ENCODE measurements at regions not wholly inside any gene's neighbourhood (a gene's known extent, or its start where the extent isn't known, plus 50 kb on each side); places are given as distances from the start of the nearest gene placed in this dataset.
"Not testable (repeated sequence)": the region's sequence is repeated elsewhere in the genome, so short reads cannot be mapped to it uniquely, and the experiment has no call there.

DNA sequence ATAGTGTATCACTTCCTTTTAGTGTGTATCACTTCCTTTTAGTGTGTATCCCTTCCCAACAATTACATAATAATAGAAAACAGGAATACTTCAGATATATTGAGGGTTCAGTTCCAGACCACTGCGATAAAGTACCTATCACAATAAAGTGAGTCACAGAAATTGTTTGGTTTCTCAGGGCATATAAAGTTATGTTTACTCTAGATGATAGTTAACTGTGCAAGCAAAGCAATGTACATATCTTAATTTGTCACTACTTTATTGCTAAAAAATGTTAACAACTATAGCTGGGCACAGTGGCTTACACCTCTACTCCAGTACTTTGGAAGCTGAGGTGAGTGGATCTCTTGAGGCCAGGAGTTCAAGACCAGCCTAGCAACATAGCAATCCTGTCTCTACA is 938.4 kb downstream of the CCSER2 start:
- no peak for DNase-seq (ENCODE audit: low read depth in 4 of 4, low spot score in 2 of 4)

DNA sequence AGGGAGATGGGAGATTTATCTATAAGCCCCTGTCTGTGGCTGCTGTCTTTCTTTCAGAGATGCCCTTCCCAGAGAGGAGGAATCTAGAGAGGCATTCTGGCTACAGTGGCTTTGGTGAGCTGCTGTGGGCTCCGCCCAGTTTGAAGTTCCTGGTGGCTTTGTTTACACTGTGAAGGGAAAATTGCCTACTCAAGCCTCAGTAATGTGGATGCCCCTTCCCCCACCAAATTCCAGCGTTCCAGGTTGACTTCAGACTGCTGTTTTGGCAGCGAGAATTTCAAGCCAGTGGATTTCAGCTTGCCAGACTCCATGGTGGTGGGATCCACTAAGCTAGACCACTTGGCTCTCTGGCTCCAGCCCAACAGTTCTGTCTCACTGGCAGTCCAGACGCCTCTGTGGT is 951.6 kb downstream of the CCSER2 start:
- no peak for DNase-seq (ENCODE audit: low read depth in 4 of 4, low spot score in 2 of 4)

DNA sequence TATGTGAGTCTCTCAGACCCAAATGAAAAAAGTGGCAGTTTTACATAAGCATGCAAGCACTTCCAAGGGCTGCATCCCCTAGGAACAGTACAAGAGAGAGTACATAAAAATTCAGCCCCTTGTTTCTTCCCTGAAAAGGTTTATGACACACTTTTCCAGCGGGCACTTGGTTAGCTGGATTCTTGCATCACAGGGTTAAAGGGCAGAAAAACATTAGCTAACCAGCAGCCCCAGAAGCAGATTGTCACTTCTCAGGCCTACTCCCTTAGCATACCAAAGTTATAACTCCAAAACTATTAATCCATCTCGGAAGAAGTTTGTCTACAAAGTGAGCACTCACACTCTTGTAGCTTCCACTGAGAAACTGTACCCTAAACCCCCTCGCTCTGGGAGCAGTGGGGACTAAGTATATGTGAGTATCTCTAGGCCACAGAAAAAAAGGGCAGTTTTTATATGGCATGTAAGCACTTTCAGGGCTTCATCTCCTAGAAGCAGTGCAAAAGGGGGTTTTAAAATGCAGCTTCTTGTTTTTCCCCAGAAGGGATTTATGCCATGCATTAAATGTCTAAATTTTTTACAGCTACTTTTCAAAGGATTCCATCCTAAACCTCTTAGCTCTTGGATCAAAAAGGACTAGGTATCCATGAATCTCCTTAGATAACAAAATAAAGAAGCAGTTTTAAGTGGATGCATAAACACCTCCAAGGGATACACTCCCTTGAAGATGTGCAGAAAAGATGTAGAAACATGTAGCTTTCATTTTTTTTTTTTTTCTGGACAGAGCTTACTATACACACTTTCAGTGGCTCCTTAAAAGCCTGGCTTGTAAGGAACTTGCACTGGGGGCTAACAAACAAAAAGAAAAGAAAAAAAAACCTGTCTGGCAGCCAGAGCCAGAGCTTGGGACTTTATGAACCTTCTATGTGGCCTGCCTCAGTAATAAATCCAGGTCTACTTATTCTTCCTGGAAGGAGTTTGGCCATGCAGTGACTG is 956.7 kb downstream of the CCSER2 start:
- DNase-seq (ENCODE audit: low read depth in 4 of 4, low spot score in 2 of 4), result peak in 2 of 4 donors; percentile 5 to 6

DNA sequence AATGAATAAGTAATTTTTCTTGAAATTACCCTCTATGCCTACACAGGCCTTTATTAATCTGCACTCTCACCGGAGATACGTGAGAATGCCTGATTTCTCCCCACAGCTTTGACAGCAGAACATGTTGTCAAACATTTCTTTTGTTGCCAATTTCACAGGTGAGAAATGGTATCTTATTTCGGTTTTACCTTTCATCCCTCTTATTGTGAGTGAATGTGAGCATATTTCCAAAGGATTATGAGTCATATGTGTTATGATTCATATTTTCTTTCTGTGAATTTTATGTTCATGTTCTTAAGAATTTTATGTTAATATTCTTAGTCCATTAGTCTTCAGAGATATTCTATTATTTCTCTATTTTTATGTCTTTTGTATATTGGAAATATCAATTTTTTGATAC is 965.1 kb downstream of the CCSER2 start:
- no peak for DNase-seq (ENCODE audit: low read depth in 4 of 4, low spot score in 2 of 4)

GRCh38 chr10:85311613-85312337 is 983.4 kb downstream of the CCSER2 start:
- DNase-seq (ENCODE audit: low read depth in 4 of 4, low spot score in 2 of 4), result no peak

GRCh38 chr10:85315657-85316056 is 987.3 kb downstream of the CCSER2 start:
- no peak for DNase-seq (ENCODE audit: low read depth in 4 of 4, low spot score in 2 of 4)

DNA sequence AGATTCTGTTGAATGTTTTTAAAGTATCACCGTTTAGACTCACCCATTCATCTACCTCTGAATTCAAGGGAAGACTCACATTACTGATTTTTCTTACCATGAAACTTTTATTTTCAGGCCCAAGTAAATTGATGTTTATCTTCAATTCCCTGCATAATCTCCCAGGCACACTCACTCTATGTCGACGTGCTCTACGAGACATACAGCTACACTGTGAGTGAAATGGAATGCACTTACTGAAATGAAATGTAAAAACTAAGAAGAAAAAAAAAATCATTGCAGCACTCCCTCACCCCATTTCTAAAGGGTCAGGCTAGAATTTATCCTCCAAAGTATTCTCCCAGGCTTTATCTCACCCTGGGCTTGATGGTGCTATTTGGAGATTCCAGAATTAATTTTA is 987.9 kb downstream of the CCSER2 start:
- DNase-seq (ENCODE audit: low read depth in 4 of 4, low spot score in 2 of 4), result no peak

GRCh38 chr10:85317827-85318226 is 989.4 kb downstream of the CCSER2 start:
- DNase-seq (ENCODE audit: low read depth in 4 of 4, low spot score in 2 of 4), result no peak

DNA sequence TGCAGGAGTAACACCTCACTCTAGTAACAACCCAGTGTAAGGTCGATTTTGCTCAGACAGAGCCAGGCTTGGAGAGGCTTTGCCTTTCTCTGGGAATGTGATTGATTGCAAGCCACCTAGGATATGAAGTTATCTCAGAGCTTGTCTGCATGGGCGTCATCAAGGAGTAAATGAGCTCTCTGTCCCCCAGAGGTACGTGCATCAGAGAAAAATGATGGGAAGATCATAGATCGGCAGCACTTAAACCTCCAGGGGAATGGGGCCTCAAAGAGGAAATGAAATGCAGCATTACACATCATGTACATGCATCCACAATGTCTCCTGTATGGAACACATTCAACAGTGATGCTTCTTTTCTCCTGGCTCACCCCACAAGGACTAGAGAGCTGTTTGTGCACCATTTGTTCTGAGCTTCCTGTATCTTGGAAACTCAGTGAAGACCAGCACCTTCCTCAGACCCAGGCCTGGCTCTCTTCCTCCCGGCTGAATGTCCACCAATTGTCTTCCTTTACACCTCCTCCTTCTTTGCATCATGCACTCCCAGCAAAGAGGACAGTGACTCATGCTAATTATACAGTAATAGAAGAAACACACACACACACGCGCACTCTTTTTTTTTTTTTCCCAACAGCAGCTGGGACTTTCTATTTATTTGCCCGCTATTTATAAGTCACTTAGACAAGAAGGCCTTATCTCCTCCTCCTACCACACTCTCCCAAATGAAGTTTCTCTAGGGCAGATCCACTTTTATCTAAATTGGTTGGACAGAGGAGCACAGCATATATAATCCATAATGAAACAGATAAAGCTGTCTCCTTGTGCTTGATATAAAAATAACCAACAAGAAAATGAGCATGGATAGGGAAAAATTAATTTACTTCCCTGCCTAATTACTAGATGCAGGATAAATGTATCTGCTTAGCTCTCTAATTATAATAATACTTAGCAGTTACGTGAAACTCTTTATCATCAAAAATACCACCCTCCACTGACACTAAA is 990.7 kb downstream of the CCSER2 start:
- no peak for DNase-seq (ENCODE audit: low read depth in 4 of 4, low spot score in 2 of 4)

DNA sequence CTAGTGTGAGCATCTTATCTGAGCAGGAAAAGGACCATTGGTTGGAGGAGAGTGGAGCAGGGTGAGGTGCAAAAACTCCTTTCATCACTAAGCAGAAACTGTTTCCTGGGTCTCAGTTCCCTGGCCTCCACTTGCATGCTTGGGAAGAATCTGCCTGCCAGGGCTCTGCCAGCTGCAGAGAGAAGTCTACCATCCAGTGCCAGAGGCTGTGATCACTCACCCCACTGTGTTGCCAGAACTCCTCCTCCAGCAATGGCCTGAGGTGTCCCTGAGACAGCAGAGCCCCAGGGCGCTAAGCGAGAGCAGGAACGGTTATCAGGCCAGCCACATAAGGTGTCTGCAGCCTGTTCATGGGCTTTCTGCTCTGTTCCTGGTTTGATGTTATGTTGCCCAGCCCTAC is 991.4 kb downstream of the CCSER2 start:
- DNase-seq (ENCODE audit: low read depth in 4 of 4, low spot score in 2 of 4), result no peak

- no peak for DNase-seq (ENCODE audit: low read depth in 4 of 4, low spot score in 2 of 4)
Measured at GRCh38 chr10:85333594-85333993, 1005.2 kb downstream of the CCSER2 start.

DNA sequence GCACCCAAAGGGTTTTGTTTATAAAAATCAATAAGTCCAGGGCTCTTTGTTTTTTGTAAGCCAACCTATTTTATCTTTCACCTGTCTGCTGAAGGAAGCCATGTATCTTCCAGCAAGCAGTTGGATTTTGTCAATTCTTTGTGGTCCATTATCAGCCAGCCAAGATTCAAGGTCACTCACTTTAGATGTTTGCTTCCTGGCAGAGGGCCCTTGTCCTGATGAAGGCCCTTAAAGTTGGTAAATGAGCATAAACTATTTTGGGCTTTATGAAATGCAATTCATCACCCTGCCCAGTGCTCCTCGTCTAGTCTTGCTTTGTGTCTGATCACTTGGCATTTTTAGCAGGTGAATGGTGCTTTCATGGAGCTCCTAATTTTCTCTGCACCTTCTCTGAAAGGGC is 1004.2 kb downstream of the GRID1 start:
- DNase-seq (ENCODE audit: low read depth in 4 of 4, low spot score in 2 of 4), result no peak

DNA sequence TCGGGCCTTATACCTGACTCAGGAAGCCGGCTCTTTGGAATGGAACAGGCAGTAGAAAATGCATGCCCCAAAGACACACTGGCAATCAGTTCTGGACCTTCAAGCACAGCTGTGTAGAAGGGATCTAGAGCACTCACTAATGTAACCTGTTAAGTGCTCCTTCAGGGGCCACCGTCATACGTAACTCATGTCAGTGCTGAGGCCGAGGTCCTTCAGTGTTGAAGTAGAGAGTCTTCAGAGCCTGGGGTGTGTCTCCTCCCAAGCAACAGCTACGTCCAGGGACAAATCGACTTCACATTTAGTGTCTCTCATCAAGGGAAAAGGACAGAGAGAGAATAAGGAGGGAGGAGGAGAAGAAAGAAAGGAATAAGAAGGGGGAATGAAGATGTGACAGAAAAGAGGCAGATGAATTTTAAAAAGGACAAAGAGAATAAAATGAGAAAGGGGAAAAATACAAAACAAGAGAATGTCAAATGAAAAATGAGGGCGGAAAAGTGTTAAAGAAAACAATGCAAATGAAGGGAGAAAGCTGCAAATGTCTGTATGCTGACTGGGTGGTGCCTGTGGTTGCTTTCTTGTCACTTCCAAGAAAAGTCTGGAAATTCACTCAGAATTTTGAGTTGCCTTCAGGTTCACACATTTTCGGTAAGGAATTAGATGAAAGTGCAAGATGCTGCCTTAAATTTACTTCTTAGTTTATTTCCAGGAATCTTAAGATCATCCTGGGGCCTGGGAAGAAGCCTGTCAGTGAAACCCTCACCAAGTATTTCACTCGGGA is 989.4 kb downstream of the GRID1 start:
- no peak for DNase-seq (ENCODE audit: low read depth in 4 of 4, low spot score in 2 of 4)

GRCh38 chr10:85379338-85379737 is 987.3 kb downstream of the GRID1 start:
- no peak for DNase-seq (ENCODE audit: low read depth in 4 of 4, low spot score in 2 of 4)

DNA sequence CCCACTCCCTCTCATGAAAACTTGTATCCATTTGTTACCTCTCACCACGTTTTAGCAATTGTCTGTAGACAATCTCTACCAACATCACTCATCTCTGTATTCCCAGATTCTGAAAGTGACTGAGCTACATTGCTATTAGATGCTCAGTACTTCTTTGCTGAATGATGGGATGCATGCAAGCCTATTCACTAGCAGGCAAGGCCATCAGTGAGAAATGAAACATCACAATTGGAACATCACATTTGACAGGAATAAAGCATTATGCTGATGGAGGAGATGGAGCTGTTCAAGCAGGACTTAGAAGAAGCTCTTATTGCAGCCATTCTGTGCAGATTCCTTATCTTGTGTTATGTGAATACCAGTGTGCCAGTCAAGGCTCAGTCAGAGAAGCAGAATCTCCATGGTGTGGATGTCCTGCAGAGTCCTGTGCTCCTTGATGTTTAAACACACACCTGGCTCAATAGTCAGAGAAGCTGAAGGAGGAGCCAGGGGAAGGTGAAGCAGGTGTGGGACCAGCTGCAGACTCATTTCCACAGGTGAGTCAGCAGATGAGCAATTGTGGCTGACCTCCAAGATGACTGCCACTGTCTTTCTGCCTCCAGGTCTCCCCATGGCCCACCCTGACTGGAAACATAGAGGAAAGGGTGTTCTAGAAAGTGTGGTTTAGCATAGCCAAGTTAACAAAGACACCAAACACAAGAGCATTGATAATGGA is 965.5 kb downstream of the GRID1 start:
- DNase-seq (ENCODE audit: low read depth in 4 of 4, low spot score in 2 of 4), result no peak

DNA sequence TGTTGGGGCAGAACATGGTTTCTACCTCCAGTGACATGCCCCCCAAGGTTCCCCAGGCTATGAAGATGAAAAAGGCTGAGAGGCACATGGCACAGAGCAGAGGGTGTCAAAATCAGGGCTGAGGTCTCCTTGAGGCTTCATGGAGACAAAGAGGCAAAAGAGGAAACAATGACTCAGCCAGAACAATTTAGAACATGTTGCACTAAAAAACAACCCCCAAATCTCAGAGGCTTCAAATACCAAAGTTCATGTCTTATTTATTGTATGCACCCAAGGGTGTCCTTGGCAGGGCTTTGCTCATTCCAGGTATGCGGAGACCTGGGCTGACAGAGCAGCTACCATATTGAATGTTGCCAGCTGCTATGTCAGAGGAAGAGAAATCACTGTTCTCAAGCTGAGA is 964.1 kb downstream of the GRID1 start:
- no peak for DNase-seq (ENCODE audit: low read depth in 4 of 4, low spot score in 2 of 4)

- DNase-seq (ENCODE audit: low read depth in 4 of 4, low spot score in 2 of 4), result no peak
Measured at GRCh38 chr10:85407088-85407487, 959.5 kb downstream of the GRID1 start.

DNA sequence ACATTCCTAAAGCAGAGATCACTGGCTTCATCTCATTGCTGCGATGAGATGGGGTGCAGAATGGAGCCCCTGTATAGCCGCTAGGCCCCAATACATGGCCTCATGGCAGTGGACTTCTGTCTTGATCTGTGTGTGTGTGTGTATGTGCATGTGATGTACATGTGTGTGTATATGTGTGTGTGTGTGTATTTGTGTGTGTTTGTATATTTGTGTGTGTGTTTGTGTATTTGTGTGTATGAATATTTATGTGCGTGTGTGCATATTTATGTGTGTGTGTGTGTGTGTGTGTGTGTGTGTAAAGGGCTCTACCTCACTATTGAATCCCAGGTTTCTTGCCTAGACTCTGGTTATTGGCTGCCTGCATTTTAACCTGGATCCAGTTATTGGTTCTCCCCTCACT is 958.2 kb downstream of the GRID1 start:
- no peak for DNase-seq (ENCODE audit: low read depth in 4 of 4, low spot score in 2 of 4)

GRCh38 chr10:85410586-85410985 is 956.0 kb downstream of the GRID1 start:
- DNase-seq (ENCODE audit: low read depth in 4 of 4, low spot score in 2 of 4), result not testable (repeated sequence)
